ENCODE measurements at regions not wholly inside any gene's neighbourhood (a gene's known extent, or its start where the extent isn't known, plus 50 kb on each side); places are given as distances from the start of the nearest gene placed in this dataset.
"Not testable (repeated sequence)": the region's sequence is repeated elsewhere in the genome, so short reads cannot be mapped to it uniquely, and the experiment has no call there.

- no peak for DNase-seq
Observed at GRCh38 chr1:238727670-238728069, 658.7 kb upstream of the CHRM3 start.

- DNase-seq, result no peak
Observed at GRCh38 chr1:238722812-238723211, 663.6 kb upstream of the CHRM3 start.

- no peak for DNase-seq
Observed at GRCh38 chr1:238710697-238711096, 675.7 kb upstream of the CHRM3 start.

GRCh38 chr1:238701024-238701423 lies 685.3 kb upstream of the CHRM3 start:
- DNase-seq, result no peak

GRCh38 chr1:238690415-238690814 lies 696.0 kb upstream of the CHRM3 start:
- no peak for DNase-seq

GRCh38 chr1:238684576-238684975 lies 701.8 kb upstream of the CHRM3 start:
- not testable (repeated sequence) for DNase-seq

- no peak for DNase-seq
Observed at GRCh38 chr1:238681451-238681850, 704.9 kb upstream of the CHRM3 start.

GRCh38 chr1:238681021-238681420 lies 705.3 kb upstream of the CHRM3 start:
- no peak for DNase-seq

GRCh38 chr1:238677567-238677966 lies 708.8 kb upstream of the CHRM3 start:
- no peak for DNase-seq

- no peak for DNase-seq
Observed at GRCh38 chr1:238675221-238675620, 711.1 kb upstream of the CHRM3 start.

- no peak for DNase-seq
Observed at GRCh38 chr1:238674316-238674715, 712.1 kb upstream of the CHRM3 start.

GRCh38 chr1:238673561-238673960 lies 712.8 kb upstream of the CHRM3 start:
- no peak for DNase-seq

GRCh38 chr1:238672806-238673205 lies 713.6 kb upstream of the CHRM3 start:
- no peak for DNase-seq

- no peak for DNase-seq
Observed at GRCh38 chr1:238672262-238672661, 714.1 kb upstream of the CHRM3 start.

- no peak for DNase-seq
Observed at GRCh38 chr1:238664139-238664538, 722.2 kb upstream of the CHRM3 start.

- no peak for DNase-seq
Observed at GRCh38 chr1:238660849-238661248, 725.5 kb upstream of the CHRM3 start.

- no peak for DNase-seq
Observed at GRCh38 chr1:238658763-238659162, 727.6 kb upstream of the CHRM3 start.

GRCh38 chr1:238653693-238654321 lies 732.6 kb upstream of the CHRM3 start:
- DNase-seq, result no peak

- no peak for DNase-seq
Observed at GRCh38 chr1:238652346-238652968, 733.9 kb upstream of the CHRM3 start.

GRCh38 chr1:238649200-238649599 lies 737.2 kb upstream of the CHRM3 start:
- no peak for DNase-seq

- DNase-seq, result no peak
Observed at GRCh38 chr1:238648751-238649150, 737.6 kb upstream of the CHRM3 start.

GRCh38 chr1:238648296-238648695 lies 738.1 kb upstream of the CHRM3 start:
- DNase-seq, result no peak

GRCh38 chr1:238647877-238648276 lies 738.5 kb upstream of the CHRM3 start:
- DNase-seq, result no peak

GRCh38 chr1:238642231-238642630 lies 744.1 kb upstream of the CHRM3 start:
- no peak for DNase-seq

- no peak for DNase-seq
Observed at GRCh38 chr1:238639861-238640260, 746.5 kb upstream of the CHRM3 start.
